DND-41 (cell line): ENCODE measurements at regions not wholly inside any gene's neighbourhood (a gene's known extent, or its start where the extent isn't known, plus 50 kb on each side); places are given as distances from the start of the nearest gene placed in this dataset.

Experiments
- CTCF ChIP-seq: IDR thresholded peaks from 2 replicates; pipeline ENCODE4 v1.5.1; 2012; ENCODE audit warnings: borderline replicate concordance, low read length, moderate library complexity, mild to moderate bottlenecking; ENCODE audit not compliant: poor library complexity, severe bottlenecking; ENCODE audit errors: extremely low read depth
- EZH2 ChIP-seq: IDR thresholded peaks from 3 replicates; pipeline ENCODE4 v1.6.1; 2012; ENCODE audit warnings: borderline replicate concordance, low read depth, mild to moderate bottlenecking, moderate library complexity, low read length, inconsistent platforms; ENCODE audit not compliant: severe bottlenecking

DNA sequence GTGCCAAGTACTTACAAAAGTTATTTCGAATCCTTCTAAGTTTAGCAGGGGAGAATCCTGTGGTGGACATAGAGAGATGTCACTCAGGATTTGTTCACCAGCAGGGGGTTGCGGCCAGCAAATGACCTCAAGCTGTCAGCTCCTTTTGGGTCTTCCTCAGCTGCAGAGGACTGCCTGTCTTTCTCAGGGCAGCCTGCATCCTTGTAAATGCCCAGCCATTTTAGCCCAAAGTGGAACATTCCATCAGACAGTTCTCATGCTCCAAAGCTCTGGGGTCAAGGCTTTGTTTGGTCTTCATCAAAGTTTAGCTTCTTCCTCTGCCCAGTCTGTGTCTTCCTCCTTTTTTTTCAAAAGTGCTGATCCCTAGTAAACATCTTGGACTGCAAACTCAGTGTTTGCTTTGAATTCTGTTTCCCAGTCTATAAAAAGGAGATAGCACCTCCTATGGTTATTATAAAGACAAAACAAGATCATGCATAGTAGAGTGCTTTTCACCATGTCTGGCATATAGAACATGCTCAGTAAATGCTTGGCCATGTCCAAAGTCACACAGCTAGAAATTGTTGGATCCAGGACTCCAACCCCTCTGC lies 156.4 kb upstream of the GATB start:
- TF ChIP-seq CTCF (no peak), EZH2 (no peak)
